AG10803 (cell line): ENCODE measurements at regions not wholly inside any gene's neighbourhood (a gene's known extent, or its start where the extent isn't known, plus 50 kb on each side); places are given as distances from the start of the nearest gene placed in this dataset.

ENCODE experiments used
- DNase-seq: peaks from one replicate; pipeline ENCODE4 v3.0.0; 2010; ENCODE audit warnings: low read depth
- H3K4me3 ChIP-seq: 2 replicates; pipeline ENCODE4 v1.5.1; 2011; ENCODE audit warnings: mild to moderate bottlenecking, low read length, control low read depth
- TF ChIP-seq, protein P1 (sequence below): conservative IDR thresholded peaks from 2 replicates; pipeline ENCODE4 v1.5.1; 2011; ENCODE audit warnings: mild to moderate bottlenecking, low read length, control low read depth, inconsistent platforms

- TF ChIP-seq, protein P1, sequence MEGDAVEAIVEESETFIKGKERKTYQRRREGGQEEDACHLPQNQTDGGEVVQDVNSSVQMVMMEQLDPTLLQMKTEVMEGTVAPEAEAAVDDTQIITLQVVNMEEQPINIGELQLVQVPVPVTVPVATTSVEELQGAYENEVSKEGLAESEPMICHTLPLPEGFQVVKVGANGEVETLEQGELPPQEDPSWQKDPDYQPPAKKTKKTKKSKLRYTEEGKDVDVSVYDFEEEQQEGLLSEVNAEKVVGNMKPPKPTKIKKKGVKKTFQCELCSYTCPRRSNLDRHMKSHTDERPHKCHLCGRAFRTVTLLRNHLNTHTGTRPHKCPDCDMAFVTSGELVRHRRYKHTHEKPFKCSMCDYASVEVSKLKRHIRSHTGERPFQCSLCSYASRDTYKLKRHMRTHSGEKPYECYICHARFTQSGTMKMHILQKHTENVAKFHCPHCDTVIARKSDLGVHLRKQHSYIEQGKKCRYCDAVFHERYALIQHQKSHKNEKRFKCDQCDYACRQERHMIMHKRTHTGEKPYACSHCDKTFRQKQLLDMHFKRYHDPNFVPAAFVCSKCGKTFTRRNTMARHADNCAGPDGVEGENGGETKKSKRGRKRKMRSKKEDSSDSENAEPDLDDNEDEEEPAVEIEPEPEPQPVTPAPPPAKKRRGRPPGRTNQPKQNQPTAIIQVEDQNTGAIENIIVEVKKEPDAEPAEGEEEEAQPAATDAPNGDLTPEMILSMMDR = no peak
- no peak overlapping the region for H3K4me3 ChIP-seq
- no peak for DNase-seq
Observed at GRCh38 chr6:85824329-85824728, 181.6 kb upstream of the SYNCRIP start.

DNA sequence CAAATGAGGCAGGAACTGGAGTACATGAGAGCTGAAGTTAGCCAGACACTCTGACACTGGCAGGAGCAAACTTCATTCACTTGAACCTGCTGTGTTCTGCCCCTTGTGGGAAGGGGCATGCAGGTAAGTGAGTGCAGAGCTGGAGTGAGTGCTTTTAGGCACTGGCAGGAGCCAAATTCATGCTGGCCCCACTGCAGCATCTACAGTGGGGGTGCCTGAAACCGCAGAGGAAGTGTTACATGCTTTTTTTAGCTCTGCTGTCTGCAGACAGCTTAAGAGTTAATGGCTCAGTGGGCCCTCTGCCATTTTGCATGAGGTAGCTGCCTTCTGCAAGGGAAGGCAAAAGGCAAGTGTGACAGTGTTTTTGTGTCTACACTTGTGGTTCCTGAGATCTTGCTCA lies 167.9 kb upstream of the SYNCRIP start:
- TF ChIP-seq, protein P1 = no peak
- DNase-seq = no peak
- no peak overlapping the region for H3K4me3 ChIP-seq

DNA sequence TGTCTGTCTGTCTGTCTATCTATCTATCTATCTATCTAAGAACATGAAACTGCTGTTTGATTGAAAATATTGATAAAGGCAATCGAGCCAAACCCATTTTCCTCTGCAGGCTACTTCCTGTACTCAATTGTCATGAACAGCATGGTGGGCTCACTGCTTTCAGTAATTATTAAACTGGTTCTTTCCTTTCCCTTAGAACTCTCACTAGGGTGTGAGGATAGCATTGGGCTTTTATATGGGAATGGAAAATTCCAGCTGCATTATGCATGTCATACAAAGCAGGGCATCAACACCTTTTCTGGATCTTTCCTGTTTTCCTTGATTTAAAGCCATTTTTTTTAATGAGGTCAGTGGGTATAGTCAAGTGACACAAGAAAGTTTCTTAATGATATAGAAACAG lies 161.0 kb upstream of the SYNCRIP start:
- H3K4me3 ChIP-seq = no peak overlapping the region
- TF ChIP-seq, protein P1 = no peak
- DNase-seq = no peak

GRCh38 chr6:85802162-85802561 lies 159.5 kb upstream of the SYNCRIP start:
- no peak for DNase-seq
- TF ChIP-seq, protein P1 = no peak
- H3K4me3 ChIP-seq = no peak overlapping the region

DNA sequence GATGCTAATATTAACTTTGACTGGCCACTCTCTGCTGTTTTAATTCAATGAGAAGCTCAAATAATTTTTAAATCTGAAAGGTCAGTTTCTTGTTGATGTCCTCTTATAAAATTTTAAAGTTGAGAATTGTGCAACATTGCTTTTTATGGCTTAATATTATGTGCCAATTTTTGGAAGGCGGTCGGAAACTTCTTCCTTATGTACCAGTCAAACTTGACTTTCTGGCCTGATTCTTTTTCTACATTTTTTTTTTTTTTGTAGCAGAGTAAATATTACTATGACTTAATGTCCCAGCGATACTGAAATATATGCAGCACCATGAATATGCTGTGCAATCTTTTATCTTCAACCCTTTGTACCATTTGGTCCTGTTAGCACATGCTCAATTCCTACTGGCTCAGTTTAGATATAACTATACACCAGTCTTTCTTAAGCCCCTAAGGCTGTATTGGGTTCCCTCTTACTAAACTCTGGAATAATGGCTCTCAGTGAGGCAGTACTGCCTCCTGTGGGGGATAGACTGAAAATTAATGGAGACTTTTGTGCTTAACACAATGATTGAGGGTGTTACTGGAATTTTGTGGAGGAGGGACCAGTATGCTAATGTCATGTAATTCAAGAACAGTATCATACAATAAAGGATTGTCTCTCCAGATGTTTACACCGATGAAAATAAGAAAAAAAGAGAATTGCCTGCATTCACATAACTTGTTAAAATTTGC lies 156.4 kb upstream of the SYNCRIP start:
- TF ChIP-seq, protein P1 = no peak
- no peak for DNase-seq
- no peak overlapping the region for H3K4me3 ChIP-seq

GRCh38 chr6:85797993-85798392 lies 155.3 kb upstream of the SYNCRIP start:
- H3K4me3 ChIP-seq = no peak overlapping the region
- DNase-seq = no peak
- TF ChIP-seq, protein P1 = no peak

- TF ChIP-seq, protein P1 = no peak
- no peak overlapping the region for H3K4me3 ChIP-seq
- no peak for DNase-seq
Observed at GRCh38 chr6:85795945-85796344, 153.3 kb upstream of the SYNCRIP start.
